Upper lobe of right lung (tissue), 1 donor: ENCODE measurements at regions not wholly inside any gene's neighbourhood (a gene's known extent, or its start where the extent isn't known, plus 50 kb on each side); places are given as distances from the start of the nearest gene placed in this dataset.

Experiments used
- ATAC-seq: fragments of 200-7000 bp; cut with Tn5 transposase; one replicate; pipeline ENCODE4 v1.9.1; 2020; ENCODE audit warnings: mild to moderate bottlenecking, moderate library complexity
- DNase-seq: peaks from one replicate; pipeline ENCODE4 v3.0.0-alpha.2; 2020
- H3K27ac ChIP-seq: fragments of 200-600 bp; one replicate; pipeline ENCODE4 v1.8.0; 2022
- H3K27me3 ChIP-seq: fragments of 200-600 bp; one replicate; pipeline ENCODE4 v1.8.0; 2022; ENCODE audit warnings: mild to moderate bottlenecking
- H3K36me3 ChIP-seq: fragments of 200-600 bp; one replicate; pipeline ENCODE4 v1.8.0; 2022
- H3K4me1 ChIP-seq: fragments of 200-600 bp; one replicate; pipeline ENCODE4 v1.8.0; 2022
- H3K4me3 ChIP-seq: fragments of 200-600 bp; one replicate; pipeline ENCODE4 v1.8.0; 2022; ENCODE audit warnings: mild to moderate bottlenecking
- H3K9me3 ChIP-seq: fragments of 200-600 bp; one replicate; pipeline ENCODE4 v1.8.0; 2022
- CTCF ChIP-seq: fragments of 200-600 bp; IDR thresholded peaks from one replicate; pipeline ENCODE4 v1.8.0; 2022; ENCODE audit warnings: antibody characterized with exemption
- intact Hi-C: fragments of 100-400 bp; cut with DNase I; formaldehyde crosslinking; loops from one replicate; pipeline ENCODE4 v1.11.0; 2022
- donor health status: DM: no; HTN: yes; CAD: no; lungs with severe emphysema.

- no peak for ATAC-seq
- H3K27ac ChIP-seq, result no peak overlapping the region
- H3K4me1 ChIP-seq, result no peaks in the 10 kb centered on the region
- no peak for TF ChIP-seq CTCF
- H3K9me3 ChIP-seq, result no peaks in the 10 kb centered on the region
- no peaks in the 10 kb centered on the region for H3K36me3 ChIP-seq
- H3K4me3 ChIP-seq, result no peak overlapping the region
- no peak for DNase-seq
- no peaks in the 10 kb centered on the region for H3K27me3 ChIP-seq
- intact Hi-C loops, result no loop called here
Measured at GRCh38 chr5:145502906-145503305, 332.2 kb downstream of the PRELID2 start.

- Histone ChIP-seq H3K27me3 (no peaks in the 10 kb centered on the region), H3K27ac (no peak overlapping the region), H3K4me1 (no peaks in the 10 kb centered on the region), H3K9me3 (peaks cover 5% of the 10 kb centered on the region), H3K36me3 (no peaks in the 10 kb centered on the region), H3K4me3 (no peak overlapping the region)
- ATAC-seq, result no peak
- no peak for TF ChIP-seq CTCF
- intact Hi-C loops, result no loop called here
- DNase-seq, result no peak
Measured at GRCh38 chr5:145500710-145501109, 334.4 kb downstream of the PRELID2 start.

GRCh38 chr5:145499483-145499882, 335.7 kb downstream of the PRELID2 start:
- Histone ChIP-seq H3K4me3 (no peak overlapping the region), H3K27ac (no peak overlapping the region), H3K9me3 (peaks cover 5% of the 10 kb centered on the region), H3K27me3 (no peaks in the 10 kb centered on the region), H3K4me1 (no peaks in the 10 kb centered on the region), H3K36me3 (no peaks in the 10 kb centered on the region)
- DNase-seq (no peak), ATAC-seq (peak; percentile 55)
- intact Hi-C loops, result no loop called here
- TF ChIP-seq CTCF, result no peak

GRCh38 chr5:145497052-145497451, 338.1 kb downstream of the PRELID2 start:
- H3K4me3 ChIP-seq, result no peak overlapping the region
- peaks cover 5% of the 10 kb centered on the region for H3K9me3 ChIP-seq
- DNase-seq (no peak), ATAC-seq (no peak)
- no peak for TF ChIP-seq CTCF
- intact Hi-C loops, result no loop called here
- H3K4me1 ChIP-seq, result no peaks in the 10 kb centered on the region
- no peaks in the 10 kb centered on the region for H3K36me3 ChIP-seq
- H3K27me3 ChIP-seq, result no peaks in the 10 kb centered on the region
- no peak overlapping the region for H3K27ac ChIP-seq

GRCh38 chr5:145495741-145496140, 339.4 kb downstream of the PRELID2 start:
- no peaks in the 10 kb centered on the region for H3K27me3 ChIP-seq
- no peaks in the 10 kb centered on the region for H3K4me1 ChIP-seq
- no peaks in the 10 kb centered on the region for H3K36me3 ChIP-seq
- peaks cover 5% of the 10 kb centered on the region for H3K9me3 ChIP-seq
- intact Hi-C loops, result no loop called here
- ATAC-seq, result no peak
- no peak for TF ChIP-seq CTCF
- H3K27ac ChIP-seq, result no peak overlapping the region
- no peak overlapping the region for H3K4me3 ChIP-seq
- DNase-seq, result no peak

GRCh38 chr5:145495196-145495595, 339.9 kb downstream of the PRELID2 start:
- TF ChIP-seq CTCF, result no peak
- no peak for DNase-seq
- Histone ChIP-seq H3K4me3 (no peak overlapping the region), H3K9me3 (peaks cover 5% of the 10 kb centered on the region), H3K27ac (no peak overlapping the region), H3K36me3 (no peaks in the 10 kb centered on the region), H3K4me1 (no peaks in the 10 kb centered on the region), H3K27me3 (no peaks in the 10 kb centered on the region)
- ATAC-seq, result no peak
- intact Hi-C loops, result no loop called here
